Aorta (tissue), 5 donors: ENCODE measurements at regions not wholly inside any gene's neighbourhood (a gene's known extent, or its start where the extent isn't known, plus 50 kb on each side); places are given as distances from the start of the nearest gene placed in this dataset.

Source experiments
- ATAC-seq: fragments of 200-7000 bp; cut with Tn5 transposase; one replicate; pipeline ENCODE4 v1.9.1; 2022; ENCODE audit warnings: moderate library complexity; ENCODE audit not compliant: low FRiP score
- DNase-seq, 2 donors: peaks; one replicate each; pipeline ENCODE4 v3.0.0-alpha.2; 2020
- H3K27ac ChIP-seq, 2 donors: one replicate each; pipeline ENCODE4 v1.5.1; 2013; ENCODE audit warnings: low read length in 2 of 2, mild to moderate bottlenecking in 2 of 2, moderate library complexity in 2 of 2, control low read depth in 1 of 2, inconsistent platforms in 1 of 2, low read depth in 1 of 2
- H3K27me3 ChIP-seq, 2 donors: one replicate each; pipeline ENCODE4 v1.6.1; 2013; ENCODE audit warnings: control low read depth in 1 of 2, low read length in 1 of 2, mild to moderate bottlenecking in 1 of 2, moderate library complexity in 1 of 2; ENCODE audit not compliant: insufficient read depth in 2 of 2, control insufficient read depth in 1 of 2
- H3K36me3 ChIP-seq, 2 donors: one replicate each; pipeline ENCODE4 v1.6.1; 2013; ENCODE audit warnings: control low read depth in 1 of 2, low read length in 1 of 2, mild to moderate bottlenecking in 1 of 2; ENCODE audit not compliant: insufficient read depth in 2 of 2, control insufficient read depth in 1 of 2
- H3K4me1 ChIP-seq, 2 donors: one replicate each; pipeline ENCODE4 v1.6.1; 2013; ENCODE audit warnings: low read length in 2 of 2, control low read depth in 1 of 2, mild to moderate bottlenecking in 1 of 2, moderate library complexity in 1 of 2; ENCODE audit not compliant: insufficient read depth in 2 of 2, control insufficient read depth in 1 of 2
- H3K4me3 ChIP-seq, 2 donors: one replicate each; pipeline ENCODE4 v1.5.1; 2013; ENCODE audit warnings: low read length in 2 of 2, control low read depth in 1 of 2, mild to moderate bottlenecking in 1 of 2
- H3K9me3 ChIP-seq: one replicate; pipeline ENCODE4 v1.6.1; 2013; ENCODE audit warnings: mild to moderate bottlenecking, low read length; ENCODE audit not compliant: control insufficient read depth
- WGBS, 2 donors: extraction: QIAGEN DNeasy Blood & Tissue Kit; methylation state at CpG; one replicate each; pipeline ENCODE4 v1.1.7; 2013; 5-methylcytosine and 5-hydroxymethylcytosine counted together
- intact Hi-C, 2 donors: fragments of 100-400 bp; cut with DNase I; formaldehyde crosslinking; loops; one replicate each; pipeline versions ENCODE4 v1.14.2 to v1.15.0; 2022
- donor health status: healthy with polysubstance abuse.
- donor health status: Bipolar disorder and iron deficiency.
- donor health status: DM: no; HTN: no; CAD: no.
- donor health status: DM: no; HTN: no; CAD: no.
- donor health status: DM: yes; HTN: yes; CAD: no.

DNA sequence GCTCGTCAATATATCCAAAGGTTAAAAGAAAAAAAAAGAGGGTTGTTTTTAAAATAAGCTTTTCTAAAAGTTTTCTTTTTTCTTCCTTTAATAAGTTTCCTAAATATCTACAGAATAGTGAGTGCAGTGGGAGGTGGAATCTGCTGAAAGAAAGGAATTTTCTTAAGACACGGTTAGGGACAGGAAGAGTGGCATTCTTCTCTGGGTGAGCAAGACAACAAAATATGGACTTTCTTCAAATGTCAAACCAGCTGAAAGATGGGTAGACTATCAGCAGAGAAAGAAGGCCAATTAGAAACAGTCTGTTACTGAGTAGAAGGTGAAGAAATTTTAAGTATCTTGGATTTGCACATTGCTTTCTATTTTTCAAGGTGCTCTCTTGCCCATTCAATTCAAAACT is 222.7 kb upstream of the PIK3C3 start:
- ATAC-seq (no peak), DNase-seq (no peak)
- no peaks in the 10 kb centered on the region for H3K27me3 ChIP-seq
- H3K4me1 ChIP-seq: no peaks in the 10 kb centered on the region
- no peaks in the 10 kb centered on the region for H3K36me3 ChIP-seq
- H3K27ac ChIP-seq: no peak overlapping the region
- no peak overlapping the region for H3K4me3 ChIP-seq
- intact Hi-C loops: no loop called here
- WGBS, 2 donors: 43 to 48% methylated on average over 2 of the region's 2 CpGs
- H3K9me3 ChIP-seq: no peaks in the 10 kb centered on the region

DNA sequence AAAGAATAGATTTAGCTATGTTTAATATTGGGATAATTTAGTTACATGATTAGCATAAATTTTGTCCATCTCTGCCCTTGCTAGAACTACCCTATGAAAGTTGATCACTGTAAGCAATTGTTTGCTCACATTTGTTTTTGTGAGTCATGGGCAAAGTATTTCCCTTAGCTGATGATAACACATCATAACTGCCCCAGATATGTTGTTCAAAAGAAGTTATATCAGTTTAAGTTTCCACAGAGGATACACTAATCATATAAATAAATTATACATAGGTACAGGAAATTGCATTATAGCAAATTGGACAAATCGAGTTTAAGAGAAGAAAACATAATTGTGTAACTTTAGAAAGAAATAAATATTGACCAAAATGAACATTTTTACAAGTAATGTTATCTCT is 223.2 kb upstream of the PIK3C3 start:
- no peak overlapping the region for H3K4me3 ChIP-seq
- intact Hi-C loops: no loop called here
- 63 to 64% methylated on average over 1 of the region's 1 CpG for WGBS, 2 donors

DNA sequence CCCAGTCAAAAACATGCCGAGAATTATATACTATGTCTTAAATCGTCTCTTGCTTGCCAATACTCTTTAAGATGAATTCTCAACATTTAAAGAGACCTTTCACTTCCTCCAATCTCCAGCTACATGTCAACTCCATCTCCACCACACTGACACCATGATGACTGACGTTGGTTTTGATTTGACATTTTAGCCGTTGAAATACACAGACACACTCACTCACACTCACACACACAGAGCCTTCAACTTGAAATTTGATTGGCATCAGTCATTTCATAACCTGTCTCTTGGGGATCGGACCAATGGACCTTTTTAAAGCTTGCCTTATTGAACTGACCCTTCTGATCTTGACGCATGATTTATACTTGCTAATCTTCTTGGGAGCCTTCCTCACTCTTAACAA is 230.8 kb upstream of the PIK3C3 start:
- Histone ChIP-seq H3K9me3 (no peaks in the 10 kb centered on the region), H3K27me3 (no peaks in the 10 kb centered on the region), H3K4me3 (no peak overlapping the region), H3K27ac (no peak overlapping the region), H3K4me1 (no peaks in the 10 kb centered on the region), H3K36me3 (no peaks in the 10 kb centered on the region)
- ATAC-seq: no peak
- intact Hi-C loops: no loop called here
- WGBS, 2 donors: 59 to 65% methylated on average over 6 of the region's 6 CpGs
- DNase-seq: no peak

More for the DNA sequence above, 223.2 kb upstream of the PIK3C3 start:
- no peaks in the 10 kb centered on the region for H3K27me3 ChIP-seq
- DNase-seq: no peak
- no peaks in the 10 kb centered on the region for H3K36me3 ChIP-seq
- H3K27ac ChIP-seq: no peak overlapping the region
- no peak for ATAC-seq
- no peaks in the 10 kb centered on the region for H3K9me3 ChIP-seq
- H3K4me1 ChIP-seq: no peaks in the 10 kb centered on the region

DNA sequence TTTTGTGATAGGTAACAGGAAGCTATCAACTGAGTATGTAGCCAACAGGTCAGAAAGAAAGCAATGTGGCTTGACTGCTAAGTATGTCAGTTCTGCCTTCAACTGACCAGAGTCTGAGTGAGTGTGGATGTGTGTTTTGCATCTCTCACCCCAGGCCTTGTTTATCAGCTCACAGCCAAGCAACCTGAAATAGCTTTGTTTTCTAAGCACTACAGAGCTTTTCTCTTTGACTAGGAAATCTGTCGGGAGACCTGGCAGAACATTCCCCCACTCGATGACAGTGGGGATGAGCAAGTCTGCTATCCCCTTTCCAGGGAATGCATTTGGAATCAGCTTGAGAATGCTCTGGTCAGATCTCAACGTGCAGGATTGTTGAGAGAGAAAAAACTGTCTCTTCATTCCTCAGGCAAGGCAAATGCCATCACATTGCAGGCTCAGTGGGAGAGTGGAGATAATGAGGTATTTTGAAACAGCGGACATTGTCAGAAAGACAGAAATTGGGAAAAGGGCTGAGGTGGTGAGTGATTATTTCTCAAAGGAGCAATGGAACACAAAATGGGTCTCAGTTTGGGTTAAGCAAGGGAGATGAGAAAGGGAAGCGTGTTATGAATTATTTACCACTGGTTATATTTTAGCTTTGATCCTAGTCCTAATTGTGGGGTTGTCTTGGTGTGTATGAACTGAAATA is 233.8 kb upstream of the PIK3C3 start:
- Histone ChIP-seq H3K4me3 (no peak overlapping the region), H3K36me3 (no peaks in the 10 kb centered on the region), H3K27ac (no peak overlapping the region), H3K9me3 (no peaks in the 10 kb centered on the region), H3K27me3 (no peaks in the 10 kb centered on the region), H3K4me1 (no peaks in the 10 kb centered on the region)
- ATAC-seq (no peak), DNase-seq (no peak)
- intact Hi-C loops: no loop called here
- 37 to 52% methylated on average over 5 of the region's 5 CpGs for WGBS, 2 donors

DNA sequence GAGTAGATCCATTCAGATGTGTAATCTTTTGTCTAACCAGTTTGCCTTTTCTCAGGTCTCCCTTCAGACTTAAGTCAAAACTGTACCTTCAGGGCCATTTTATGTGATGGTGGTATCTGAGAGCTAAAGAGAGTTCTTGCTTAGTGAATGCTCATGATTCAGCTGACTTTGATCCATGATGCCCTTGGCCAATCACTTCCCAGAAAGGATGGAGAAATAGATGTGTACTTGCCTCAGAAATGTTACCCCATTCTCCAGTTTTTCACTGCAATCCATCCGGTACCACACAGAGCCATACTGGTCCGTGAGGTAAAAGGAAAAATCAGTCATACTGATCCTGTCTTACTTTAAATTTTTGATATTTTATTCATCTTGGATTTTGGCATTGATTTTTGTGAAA is 234.8 kb upstream of the PIK3C3 start:
- no peaks in the 10 kb centered on the region for H3K9me3 ChIP-seq
- intact Hi-C loops: no loop called here
- no peaks in the 10 kb centered on the region for H3K4me1 ChIP-seq
- no peak for ATAC-seq
- no peak overlapping the region for H3K4me3 ChIP-seq
- 93 to 94% methylated on average over 2 of the region's 2 CpGs for WGBS, 2 donors
- DNase-seq: no peak
- H3K27ac ChIP-seq: no peak overlapping the region
- no peaks in the 10 kb centered on the region for H3K36me3 ChIP-seq
- H3K27me3 ChIP-seq: no peaks in the 10 kb centered on the region

DNA sequence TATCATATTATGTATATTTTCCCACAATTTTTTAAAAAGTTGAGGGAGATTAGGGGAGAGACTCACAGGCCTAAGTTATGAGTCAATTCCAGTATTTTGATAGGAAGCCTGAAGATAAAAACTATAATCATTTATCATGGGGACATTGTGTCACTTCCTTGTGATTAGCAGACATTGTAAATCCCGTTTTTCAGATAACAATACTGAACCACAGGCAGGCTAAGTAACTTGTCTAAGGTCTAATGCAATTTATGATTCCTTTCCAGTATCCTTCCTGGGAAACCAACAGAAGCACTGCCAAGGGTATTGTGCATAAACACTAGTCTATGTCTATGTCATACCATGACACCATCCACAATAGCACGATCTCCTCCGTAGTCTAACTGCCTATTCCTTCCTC is 235.2 kb upstream of the PIK3C3 start:
- intact Hi-C loops: no loop called here
- ATAC-seq: no peak
- Histone ChIP-seq H3K4me1 (no peaks in the 10 kb centered on the region), H3K36me3 (no peaks in the 10 kb centered on the region), H3K4me3 (no peak overlapping the region), H3K27ac (no peak overlapping the region), H3K27me3 (no peaks in the 10 kb centered on the region), H3K9me3 (no peaks in the 10 kb centered on the region)
- 21 to 23% methylated on average over 3 of the region's 3 CpGs for WGBS, 2 donors
- DNase-seq: no peak

DNA sequence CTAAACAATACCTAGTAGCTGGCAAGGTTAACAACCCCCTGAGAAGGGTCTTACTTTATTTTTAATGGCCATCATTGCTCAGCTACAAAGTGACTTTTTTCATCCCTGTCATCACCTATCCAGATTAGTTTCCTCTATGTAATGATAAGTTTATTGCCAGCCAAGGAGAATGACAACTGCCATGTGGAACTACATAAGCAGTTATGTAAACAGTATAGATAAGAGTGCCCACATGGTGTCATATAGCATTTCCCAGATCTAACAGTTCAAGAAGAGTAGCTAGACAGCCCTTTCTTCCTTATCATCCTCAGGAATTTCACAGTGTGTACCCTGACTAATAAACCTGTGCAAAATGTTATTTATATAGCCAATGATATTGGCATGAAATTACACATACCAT is 240.2 kb upstream of the PIK3C3 start:
- H3K4me3 ChIP-seq: no peak overlapping the region
- no peak overlapping the region for H3K27ac ChIP-seq
- no peaks in the 10 kb centered on the region for H3K27me3 ChIP-seq
- ATAC-seq (no peak), DNase-seq (no peak)
- H3K36me3 ChIP-seq: no peaks in the 10 kb centered on the region
- H3K4me1 ChIP-seq: no peaks in the 10 kb centered on the region
- no peaks in the 10 kb centered on the region for H3K9me3 ChIP-seq
- intact Hi-C loops: no loop called here

DNA sequence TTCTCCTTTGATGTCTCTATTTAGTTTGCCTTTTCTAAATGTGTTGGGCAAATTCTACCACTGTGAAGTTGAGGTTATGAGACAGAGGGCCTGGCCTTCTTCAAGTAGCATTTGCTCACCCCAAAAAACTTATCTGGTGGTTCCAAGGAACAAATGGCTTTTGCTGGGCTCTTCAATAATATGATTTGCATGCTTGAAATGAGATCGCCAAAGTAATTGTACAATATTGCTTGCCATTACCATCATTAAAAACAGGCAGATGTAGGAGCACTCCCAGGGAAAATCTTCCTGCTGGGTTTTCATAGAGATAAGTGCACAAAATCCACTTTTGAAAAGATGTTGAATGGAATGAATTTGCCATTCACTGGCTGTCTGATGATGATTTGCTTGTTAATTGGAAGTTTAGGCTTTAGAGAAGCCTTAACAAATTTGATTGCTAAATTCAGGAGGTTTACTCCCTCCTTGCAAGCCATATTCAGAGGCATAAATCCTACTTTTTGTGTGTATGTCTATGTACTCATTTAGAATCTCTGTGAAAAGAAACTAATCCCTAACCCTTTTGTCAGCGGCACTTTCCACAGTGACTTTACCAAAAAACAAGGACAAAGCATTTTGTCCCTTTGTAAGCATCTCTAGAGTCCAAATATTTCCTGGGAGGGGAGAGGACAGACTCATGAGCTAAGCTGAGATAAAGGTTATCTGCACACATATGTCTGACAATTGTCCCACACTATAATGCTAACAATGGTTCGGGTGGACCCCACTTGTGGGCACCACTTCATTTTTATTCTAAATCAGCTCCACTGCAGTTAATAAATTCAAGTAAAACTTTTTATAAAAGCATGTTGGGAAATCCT is 240.8 kb upstream of the PIK3C3 start:
- Histone ChIP-seq H3K4me3 (no peak overlapping the region), H3K27me3 (no peaks in the 10 kb centered on the region), H3K9me3 (no peaks in the 10 kb centered on the region), H3K4me1 (no peaks in the 10 kb centered on the region), H3K36me3 (no peaks in the 10 kb centered on the region), H3K27ac (no peak overlapping the region)
- intact Hi-C loops: no loop called here
- no peak for ATAC-seq
- WGBS, 2 donors: 83 to 84% methylated on average over 3 of the region's 3 CpGs
- DNase-seq: no peak

DNA sequence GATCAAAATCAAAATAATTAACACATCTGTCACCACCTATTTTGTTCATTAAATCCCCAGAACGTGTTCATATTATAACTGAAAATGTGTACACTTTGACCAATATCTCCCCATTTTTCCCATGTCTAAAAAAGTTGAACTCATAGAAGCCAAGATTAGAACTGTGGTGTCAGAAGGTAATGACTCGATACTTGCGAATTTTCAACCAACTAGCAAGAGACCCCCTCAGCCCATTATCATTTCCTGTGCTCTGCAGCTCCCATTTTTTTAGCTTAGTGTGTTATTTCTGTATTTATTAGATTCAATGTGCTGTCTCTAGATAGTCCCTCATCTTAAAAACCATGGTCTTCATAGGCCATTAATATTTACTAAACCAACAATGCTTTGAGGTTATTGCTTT is 248.7 kb upstream of the PIK3C3 start:
- H3K36me3 ChIP-seq: no peaks in the 10 kb centered on the region
- intact Hi-C loops: no loop called here
- H3K27ac ChIP-seq: no peak overlapping the region
- no peaks in the 10 kb centered on the region for H3K9me3 ChIP-seq
- H3K27me3 ChIP-seq: no peaks in the 10 kb centered on the region
- no peaks in the 10 kb centered on the region for H3K4me1 ChIP-seq
- no peak overlapping the region for H3K4me3 ChIP-seq
- no peak for ATAC-seq
- WGBS, 2 donors: 75 to 80% methylated on average over 3 of the region's 3 CpGs
- no peak for DNase-seq
